SK-N-DZ (cell line): ENCODE measurements at regions not wholly inside any gene's neighbourhood (a gene's known extent, or its start where the extent isn't known, plus 50 kb on each side); places are given as distances from the start of the nearest gene placed in this dataset.
"Not testable (repeated sequence)": the region's sequence is repeated elsewhere in the genome, so short reads cannot be mapped to it uniquely, and the experiment has no call there.

Experiments
- DNase-seq: peaks from one replicate; pipeline ENCODE4 v3.0.0-alpha.2; 2015; ENCODE audit warnings: low spot score

DNA sequence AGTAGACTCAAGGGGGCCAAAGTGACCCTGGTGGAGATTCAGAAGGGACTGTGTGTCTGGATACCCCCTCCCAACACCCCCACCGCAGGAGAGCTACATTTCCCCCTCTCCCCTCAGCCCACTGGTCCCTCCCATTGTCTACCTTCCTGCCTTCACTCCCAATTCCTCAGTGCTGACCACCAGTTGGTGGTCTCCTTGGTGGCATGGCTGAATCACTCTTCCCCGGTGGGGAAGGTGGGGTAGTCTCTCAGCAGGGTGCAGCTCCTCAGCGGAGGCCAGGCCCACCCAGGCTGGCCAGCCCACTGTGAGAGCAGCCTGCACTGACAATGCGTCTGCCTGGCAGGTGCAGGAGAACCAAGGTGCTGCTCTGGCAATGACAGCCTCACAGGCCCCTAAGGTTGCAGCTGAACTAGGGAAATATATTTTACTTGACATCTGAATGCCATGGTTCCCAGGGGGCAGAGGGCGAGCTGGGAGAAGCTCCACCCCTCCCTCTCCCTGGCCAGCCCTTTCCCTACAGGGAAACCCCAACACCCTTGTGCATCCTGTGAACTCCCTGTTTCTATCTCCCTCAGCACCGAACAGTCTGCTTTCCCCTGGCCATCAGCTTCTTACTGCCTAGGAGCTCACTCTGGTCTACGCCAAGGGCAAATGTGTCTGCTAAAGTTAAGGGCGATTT is 62.6 kb upstream of the PAX8 start:
- DNase-seq: no peak

DNA sequence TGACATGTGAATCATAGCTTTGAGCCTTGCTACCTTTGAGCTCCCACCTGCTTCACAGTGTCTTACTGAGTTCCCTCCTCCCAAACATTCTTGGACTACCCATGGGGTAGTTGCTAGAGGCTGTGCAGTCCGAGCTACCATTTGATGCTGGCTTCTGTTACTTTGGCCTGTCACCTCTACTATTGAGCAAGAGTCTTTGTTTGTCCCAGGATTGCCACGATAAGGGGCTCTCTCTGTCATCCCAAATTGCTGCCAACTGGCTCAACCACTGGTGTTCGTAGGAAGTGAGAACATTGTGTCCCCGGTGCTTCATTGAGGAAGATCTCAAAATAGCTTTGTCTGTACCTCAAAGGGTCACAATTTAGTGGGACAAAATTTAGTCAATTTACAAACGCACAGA is 59.1 kb upstream of the PAX8 start:
- DNase-seq: no peak

DNA sequence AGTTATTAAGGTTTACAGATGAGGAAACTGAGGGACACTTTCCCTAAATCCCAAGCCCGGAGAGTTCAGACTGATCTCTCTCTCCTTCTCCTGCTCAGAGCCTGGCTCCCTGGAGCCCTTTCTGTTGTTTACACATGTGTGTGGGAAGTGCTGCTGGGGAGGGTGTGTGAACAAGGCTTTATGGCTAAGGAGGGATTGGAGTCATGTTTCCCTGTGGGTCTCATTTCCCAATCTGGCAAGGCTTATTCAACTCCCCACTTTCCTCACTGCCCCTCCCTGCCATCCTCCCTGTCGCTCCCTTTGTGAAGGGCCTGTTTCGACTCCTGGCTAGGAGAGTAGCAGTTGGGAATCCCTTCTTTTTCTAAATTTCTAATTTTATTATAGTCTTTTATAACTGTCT is 57.3 kb upstream of the PAX8 start:
- DNase-seq: not testable (repeated sequence)

DNA sequence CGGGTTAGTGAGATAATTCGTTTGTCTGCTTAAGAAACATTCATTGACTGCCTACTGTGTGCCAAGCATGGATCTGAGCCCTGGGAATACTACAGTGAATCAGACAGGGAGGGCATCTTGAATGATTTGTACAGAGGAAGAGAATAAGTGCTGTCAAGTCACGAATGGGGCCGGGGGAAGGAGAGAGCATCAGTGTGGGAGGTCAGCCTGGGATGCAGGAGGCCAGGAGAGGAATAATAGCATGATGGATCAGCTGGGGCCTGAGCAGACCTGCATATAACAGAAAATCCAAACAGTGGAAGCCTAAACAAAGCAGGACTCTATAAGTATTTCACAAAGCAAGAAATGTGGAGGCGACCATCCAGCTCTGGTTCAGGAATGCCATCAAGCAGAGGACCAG is 55.4 kb upstream of the PAX8 start:
- DNase-seq: no peak

DNA sequence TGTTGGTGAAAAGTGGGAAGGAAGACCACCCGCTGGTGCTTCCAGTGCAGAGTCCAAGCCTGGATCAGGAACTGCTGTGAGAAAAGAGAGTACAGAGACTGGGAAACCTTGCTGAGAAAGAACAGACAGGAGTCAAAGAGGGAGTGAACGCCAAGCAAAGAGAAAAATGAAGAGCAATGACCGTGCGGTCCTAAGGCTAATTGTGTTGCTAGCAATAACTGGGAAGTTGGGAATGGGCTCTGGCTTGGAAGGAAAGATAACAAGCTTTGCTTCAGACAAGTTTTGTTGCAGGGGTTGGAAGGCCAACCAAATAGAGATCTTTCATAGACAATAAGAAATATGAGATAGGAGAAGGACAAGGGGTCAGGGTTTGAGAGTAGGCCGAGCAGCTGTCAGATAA is 55.0 kb upstream of the PAX8 start:
- DNase-seq: not testable (repeated sequence)

DNA sequence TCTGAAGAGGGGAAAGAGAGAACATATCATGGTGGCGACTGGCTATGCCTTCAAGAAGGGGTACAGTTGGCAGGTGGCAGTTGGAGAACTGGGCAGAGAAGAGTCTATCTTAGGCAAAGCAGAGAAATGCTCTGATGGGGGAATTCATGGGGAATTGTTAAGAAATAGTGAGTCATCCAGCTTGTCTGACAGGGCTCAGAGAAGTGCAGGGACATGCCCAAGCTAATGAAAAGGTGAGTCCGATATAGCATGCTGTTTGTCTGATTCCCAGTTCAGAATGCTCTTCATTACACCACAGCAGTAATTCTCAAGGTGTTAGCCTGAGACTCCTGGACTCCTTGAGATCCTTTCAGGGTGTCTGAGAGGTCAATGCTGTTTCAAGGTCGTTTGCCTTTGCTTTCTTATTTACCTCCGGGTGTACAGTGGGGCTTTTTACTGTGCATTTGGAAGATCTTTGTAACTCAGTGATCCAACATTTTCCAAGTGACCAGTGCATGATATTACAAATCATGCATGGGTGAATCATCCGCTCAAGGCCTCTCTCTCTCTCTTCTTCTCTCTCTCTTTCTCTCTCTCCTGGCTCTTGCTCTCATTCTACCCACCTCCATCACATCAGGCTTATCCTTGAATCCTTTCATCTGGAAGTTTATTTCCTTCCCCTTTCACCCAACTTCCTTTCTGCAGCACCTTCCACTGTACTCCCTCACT is 51.5 kb upstream of the PAX8 start:
- DNase-seq: not testable (repeated sequence)

DNA sequence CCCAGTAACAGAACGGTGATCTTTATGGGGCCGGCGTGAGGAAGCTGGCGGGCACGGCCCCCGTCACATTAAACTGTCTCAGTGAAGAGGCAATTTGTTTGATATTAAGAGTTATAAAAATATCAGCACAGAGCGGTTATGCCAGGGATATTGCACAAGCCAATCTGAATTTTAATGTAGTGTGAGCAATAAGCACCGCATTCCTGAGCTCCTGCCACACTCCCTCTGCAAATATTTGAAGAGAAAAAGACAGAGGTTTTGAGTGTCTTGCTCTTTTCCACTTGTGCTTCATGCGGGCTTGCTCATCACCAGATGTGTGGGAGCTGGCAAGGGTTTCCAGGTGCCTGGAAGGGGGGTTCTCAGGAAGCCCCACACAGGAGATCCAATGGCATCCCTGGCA is 50.3 kb upstream of the PAX8 start:
- not testable (repeated sequence) for DNase-seq

DNA sequence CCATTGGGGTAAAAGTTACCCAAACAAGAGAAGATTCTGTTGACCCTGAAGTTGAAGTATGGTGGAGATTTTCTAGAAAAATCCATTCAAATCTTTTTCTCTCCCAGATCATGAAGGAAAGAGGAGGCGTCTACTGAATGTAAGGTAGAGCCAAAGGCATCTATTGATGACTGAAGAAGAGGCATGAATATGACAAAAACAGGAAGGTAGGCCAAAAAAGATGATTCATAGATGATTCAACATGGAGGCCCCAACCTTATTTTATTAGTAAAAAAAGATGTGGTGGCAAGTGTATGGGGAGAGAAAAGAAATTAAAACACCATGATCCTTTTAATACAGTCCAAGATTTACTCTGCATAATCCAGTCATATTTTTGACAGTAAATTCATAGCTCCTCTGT is 49.9 kb upstream of the PAX8 start:
- DNase-seq: not testable (repeated sequence)
